ENCODE measurements at regions not wholly inside any gene's neighbourhood (a gene's known extent, or its start where the extent isn't known, plus 50 kb on each side); places are given as distances from the start of the nearest gene placed in this dataset.

GRCh38 chr4:121242188-121242750 is 78.1 kb upstream of the TNIP3 start:
- Histone ChIP-seq H3K9me3 (replicated peaks; ENCODE audit: control insufficient read depth, insufficient read depth, low read length) (no peaks in the 10 kb centered on the region), H4K20me1 (replicated peaks; ENCODE audit: control insufficient read depth, extremely low read depth, insufficient read depth, low read length) (no peaks in the 10 kb centered on the region), H3K4me2 (ENCODE audit: insufficient read depth, low read length) (no peak overlapping the region), H3K27ac (ENCODE audit: insufficient read depth, low read depth, low read length) (no peak overlapping the region), H3K36me3 (ENCODE audit: control insufficient read depth in 2 of 2, extremely low read depth in 1 of 2, insufficient read depth in 2 of 2, low read length in 2 of 2) (no peaks in the 10 kb centered on the region), H3K9me1 (replicated peaks; ENCODE audit: control insufficient read depth, extremely low read depth, insufficient read depth, low read length) (no peaks in the 10 kb centered on the region), H3K79me2 (ENCODE audit: control insufficient read depth, insufficient read depth, low read length) (no peaks in the 10 kb centered on the region), H3K9ac (replicated peaks; ENCODE audit: extremely low read depth, insufficient read depth, low read length) (no peak overlapping the region), H3K27me3 (ENCODE audit: control insufficient read depth in 2 of 2, insufficient read depth in 2 of 2, low read length in 2 of 2) (no peaks in the 10 kb centered on the region), H3K4me3 (replicated peaks in 1 of 3; ENCODE audit: insufficient read depth in 1 of 3, low read depth in 1 of 3, low read length in 3 of 3) (no peak overlapping the region), H3K4me1 (ENCODE audit: control insufficient read depth, extremely low read depth, insufficient read depth, low read length) (no peaks in the 10 kb centered on the region), H2AFZ (ENCODE audit: low read depth, low read length) (no peak overlapping the region)
- CTCF ChIA-PET: interaction anchor here (0.7 to 1.5 kb wide), 4 partner anchors 9 to 1085 kb away, joined by 3 to 6 read pairs (median 4); no protein-coding TSS in a partner anchor
- POLR2A ChIA-PET: no interaction called here
- dilution Hi-C loops (cut with MboI; ENCODE audit: extremely low pct_ligation_motif_present, low sequenced_read_pairs) (no loop called here), intact Hi-C loops (cut with micrococcal nuclease) (no loop called here)
- no peak for FAIRE-seq
- no TSS peak for BruUV-seq (replicated peaks)
- TF ChIP-seq GATA2 (IDR thresholded peaks at IDR 0.05; ENCODE audit: insufficient read depth, insufficient read length, low read depth, low read length) (no peak), CTCF (IDR thresholded peaks at IDR 0.05; ENCODE audit: extremely low read depth in 1 of 2, insufficient read depth in 1 of 2, low read depth in 1 of 2, low read length in 2 of 2) (no peak), MYC (IDR thresholded peaks at IDR 0.05; ENCODE audit: low read depth, low read length) (no peak), POLR2AphosphoS5 (IDR thresholded peaks at IDR 0.05; ENCODE audit: insufficient read depth, low read depth, low read length) (no peak), POLR2A (IDR thresholded peaks at IDR 0.05; ENCODE audit: low read depth, low read length) (no peak), JUN (IDR thresholded peaks at IDR 0.05; ENCODE audit: borderline replicate concordance, insufficient read depth, insufficient read length, low read depth) (no peak), MAX (IDR thresholded peaks at IDR 0.05; ENCODE audit: insufficient read depth, insufficient read length) (no peak), FOS (IDR thresholded peaks at IDR 0.05; ENCODE audit: borderline replicate concordance, insufficient read depth, low read length) (no peak), EZH2 (IDR thresholded peaks at IDR 0.05; ENCODE audit: borderline replicate concordance, low read depth, low read length, severe bottlenecking) (no peak)
- DNase-seq (ENCODE audit: low read depth, low spot score): no peak

Data from endothelial cell of umbilical vein (primary cell).